HEK293T (cell line): ENCODE measurements at regions not wholly inside any gene's neighbourhood (a gene's known extent, or its start where the extent isn't known, plus 50 kb on each side); places are given as distances from the start of the nearest gene placed in this dataset.

Experiments used
- CTCF ChIA-PET: fragments of 350-600 bp; formaldehyde crosslinking; extraction: SDS; loops from one replicate; lab custom pipeline; 2021; ENCODE audit warnings: antibody characterized with exemption, inconsistent platforms; lab: Yijun Ruan, JAX
- POLR2A ChIA-PET: fragments of 350-600 bp; formaldehyde crosslinking; extraction: SDS; loops from one replicate; lab custom pipeline; 2020; ENCODE audit warnings: antibody characterized with exemption, inconsistent platforms; lab: Yijun Ruan, JAX
- DNase-seq: peaks from one replicate; pipeline ENCODE4 v3.0.0; 2012; ENCODE audit warnings: mixed read lengths; ENCODE audit errors: extremely low spot score
- ARNT ChIP-seq: fragments of 450-650 bp; IDR thresholded peaks from 2 replicates; pipeline ENCODE4 v1.6.1; 2017; ENCODE audit warnings: mild to moderate bottlenecking
- BHLHE40 ChIP-seq: fragments of 450-650 bp; IDR thresholded peaks from 2 replicates; pipeline ENCODE4 v1.6.1; 2016; ENCODE audit warnings: mild to moderate bottlenecking, moderate library complexity, borderline replicate concordance
- CTBP1 ChIP-seq: fragments of 450-650 bp; IDR thresholded peaks from 2 replicates; pipeline ENCODE4 v1.6.1; 2016; ENCODE audit warnings: borderline replicate concordance
- ELF4 ChIP-seq: fragments of 450-650 bp; IDR thresholded peaks from 2 replicates; pipeline ENCODE4 v1.6.1; 2017; ENCODE audit warnings: antibody characterized with exemption
- FOXA1 ChIP-seq: fragments of 450-650 bp; IDR thresholded peaks from 2 replicates; pipeline ENCODE4 v1.6.1; 2016; ENCODE audit warnings: mild to moderate bottlenecking
- FOXK2 ChIP-seq: fragments of 450-650 bp; IDR thresholded peaks from 2 replicates; pipeline ENCODE4 v1.6.1; 2016; ENCODE audit warnings: mild to moderate bottlenecking
- FOXM1 ChIP-seq: fragments of 450-650 bp; IDR thresholded peaks from 2 replicates; pipeline ENCODE4 v1.6.1; 2017; ENCODE audit warnings: mild to moderate bottlenecking, borderline replicate concordance
- HDGF ChIP-seq: fragments of 450-650 bp; IDR thresholded peaks from 2 replicates; pipeline ENCODE4 v1.6.1; 2017; ENCODE audit warnings: antibody characterized with exemption, borderline replicate concordance
- L3MBTL2 ChIP-seq: fragments of 450-650 bp; conservative IDR thresholded peaks from 2 replicates; pipeline ENCODE4 v1.6.1; 2016; ENCODE audit warnings: mild to moderate bottlenecking
- LEF1 ChIP-seq: fragments of 450-650 bp; IDR thresholded peaks from 2 replicates; pipeline ENCODE4 v1.6.1; 2017; ENCODE audit warnings: mild to moderate bottlenecking, borderline replicate concordance
- NFRKB ChIP-seq: fragments of 450-650 bp; IDR thresholded peaks from 2 replicates; pipeline ENCODE4 v1.6.1; 2016; ENCODE audit warnings: mild to moderate bottlenecking, moderate library complexity
- SP1 ChIP-seq: fragments of 450-650 bp; IDR thresholded peaks from 2 replicates; pipeline ENCODE4 v1.6.1; 2017
- TARDBP ChIP-seq: fragments of 450-650 bp; IDR thresholded peaks from 2 replicates; pipeline ENCODE4 v1.6.1; 2016
- ZNF384 ChIP-seq: fragments of 450-650 bp; IDR thresholded peaks from 2 replicates; pipeline ENCODE4 v1.6.1; 2016
- TF ChIP-seq, protein P1 (sequence below): fragments of 450-650 bp; IDR thresholded peaks from 2 replicates; pipeline ENCODE4 v1.6.1; 2016

GRCh38 chrX:39559229-39559628 is 538.5 kb downstream of the BCOR start:
- ChIA-PET POLR2A (no interaction called here), CTCF (no interaction called here)
- TF ChIP-seq CTBP1 (no peak), L3MBTL2 (no peak), LEF1 (no peak), SP1 (no peak), NFRKB (no peak)
- TF ChIP-seq, protein P1, sequence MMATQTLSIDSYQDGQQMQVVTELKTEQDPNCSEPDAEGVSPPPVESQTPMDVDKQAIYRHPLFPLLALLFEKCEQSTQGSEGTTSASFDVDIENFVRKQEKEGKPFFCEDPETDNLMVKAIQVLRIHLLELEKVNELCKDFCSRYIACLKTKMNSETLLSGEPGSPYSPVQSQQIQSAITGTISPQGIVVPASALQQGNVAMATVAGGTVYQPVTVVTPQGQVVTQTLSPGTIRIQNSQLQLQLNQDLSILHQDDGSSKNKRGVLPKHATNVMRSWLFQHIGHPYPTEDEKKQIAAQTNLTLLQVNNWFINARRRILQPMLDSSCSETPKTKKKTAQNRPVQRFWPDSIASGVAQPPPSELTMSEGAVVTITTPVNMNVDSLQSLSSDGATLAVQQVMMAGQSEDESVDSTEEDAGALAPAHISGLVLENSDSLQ = no peak
- DNase-seq = no peak

DNA sequence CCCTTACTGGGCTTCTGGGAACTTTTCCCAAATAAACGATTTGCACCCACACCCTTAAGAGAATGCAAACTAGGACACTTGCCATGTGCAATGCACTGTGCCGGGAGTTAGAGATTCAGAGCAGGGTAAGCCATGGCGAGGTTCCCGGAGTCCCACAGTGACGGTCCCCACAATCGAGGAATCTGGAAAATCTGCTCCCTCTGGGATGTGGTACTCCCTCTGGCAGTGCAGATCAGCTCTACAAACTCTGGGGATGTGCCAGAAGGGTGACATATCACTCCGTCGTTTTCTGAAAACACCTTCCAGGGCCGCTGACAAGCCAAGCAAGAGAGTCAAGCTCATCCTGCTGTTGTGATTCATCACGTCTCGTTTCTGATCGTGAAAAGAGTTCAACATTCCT is 537.5 kb downstream of the BCOR start:
- TF ChIP-seq ARNT (no peak), TARDBP (no peak), BHLHE40 (no peak), HDGF (no peak), ELF4 (no peak), ZNF384 (no peak), FOXK2 (no peak), SP1 (no peak), NFRKB (no peak), FOXA1 (no peak)
- TF ChIP-seq, protein P1 = no peak
- POLR2A ChIA-PET = no interaction called here
- no peak for DNase-seq
- CTCF ChIA-PET = no interaction called here

- no peak for DNase-seq
- CTCF ChIA-PET = no interaction called here
- POLR2A ChIA-PET = no interaction called here
Measured at GRCh38 chrX:39563178-39563577, 534.6 kb downstream of the BCOR start.

GRCh38 chrX:39564751-39565150 is 533.0 kb downstream of the BCOR start:
- no peak for DNase-seq
- ChIA-PET CTCF (no interaction called here), POLR2A (no interaction called here)
- TF ChIP-seq LEF1 (no peak), ARNT (no peak), TARDBP (no peak), HDGF (no peak), CTBP1 (no peak)

More at GRCh38 chrX:39563178-39563577, 534.6 kb downstream of the BCOR start:
- no peak for TF ChIP-seq FOXK2
- no peak for TF ChIP-seq BHLHE40
- no peak for TF ChIP-seq NFRKB
- TF ChIP-seq L3MBTL2 = no peak
- TF ChIP-seq HDGF = no peak
- no peak for TF ChIP-seq LEF1
- TF ChIP-seq FOXA1 = no peak
- TF ChIP-seq, protein P1 = no peak
- TF ChIP-seq ELF4 = no peak
- TF ChIP-seq SP1 = no peak
- TF ChIP-seq ARNT = no peak
- TF ChIP-seq CTBP1 = no peak

DNA sequence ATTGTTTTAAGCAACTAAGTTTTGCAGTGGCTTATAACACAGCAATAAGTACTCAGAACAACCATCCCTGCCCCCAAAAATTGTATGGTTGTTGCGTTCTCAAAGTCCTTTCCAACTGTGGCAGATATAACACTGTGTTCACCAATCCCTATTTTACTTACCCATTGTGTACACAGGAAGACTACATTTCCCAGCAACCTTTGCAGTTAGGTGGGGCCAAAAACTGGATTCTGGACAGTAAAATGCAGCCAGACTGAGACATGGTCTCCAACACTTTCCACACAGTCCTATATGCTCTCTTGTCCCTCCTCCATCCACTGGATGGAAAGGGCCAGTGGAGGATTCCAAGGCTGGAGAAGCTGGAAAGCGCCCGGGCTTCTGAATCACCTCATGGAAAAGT is 523.6 kb downstream of the BCOR start:
- TF ChIP-seq L3MBTL2 = no peak
- POLR2A ChIA-PET = no interaction called here
- CTCF ChIA-PET = no interaction called here

DNA sequence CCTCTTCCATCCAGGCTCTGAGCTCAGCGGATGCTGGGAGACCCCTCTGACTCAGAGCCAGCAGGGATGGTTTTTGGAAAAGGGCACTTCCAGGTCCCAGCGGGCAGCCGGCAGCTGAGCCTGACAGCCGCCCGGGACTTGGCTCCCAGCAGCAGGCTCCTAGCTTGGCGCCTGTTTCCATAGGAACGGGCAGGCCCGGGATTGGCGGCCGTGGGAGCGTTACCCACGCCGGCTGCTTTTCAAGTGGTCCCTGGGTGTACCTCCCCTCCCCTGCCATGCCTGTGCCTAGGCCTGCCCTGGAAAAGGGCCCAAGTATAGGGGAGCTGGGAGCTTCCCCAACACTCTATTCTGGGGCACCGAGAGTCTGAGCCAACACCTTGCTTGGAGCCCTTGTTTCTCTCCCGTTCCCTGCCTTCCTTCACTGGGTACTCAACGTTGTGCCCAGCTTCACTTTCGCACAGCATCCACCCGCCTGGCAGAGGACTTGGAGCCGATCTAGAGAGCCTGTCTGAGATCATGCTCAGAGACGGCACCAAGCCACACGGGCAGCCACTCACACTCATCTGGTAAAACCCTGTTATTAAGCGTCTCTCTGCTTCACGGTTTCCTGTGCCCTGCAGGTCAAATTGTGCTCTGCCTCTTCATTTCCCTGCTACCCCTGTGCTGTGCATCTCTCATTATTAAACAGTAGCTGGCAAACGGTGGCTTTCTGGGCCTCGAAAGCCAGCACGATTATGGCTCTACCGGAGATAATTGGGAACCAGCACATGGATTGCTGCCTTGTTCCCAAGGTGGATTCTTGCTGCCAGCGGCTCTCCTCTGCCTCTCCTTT is 521.5 kb downstream of the BCOR start:
- ChIA-PET CTCF (interaction anchor here (0.7 kb wide), 1 partner anchor 107 kb away, joined by 4 read pairs; no protein-coding TSS in a partner anchor), POLR2A (no interaction called here)
- no peak for DNase-seq
- no peak for TF ChIP-seq ELF4
- TF ChIP-seq FOXK2 = no peak
- no peak for TF ChIP-seq NFRKB
- TF ChIP-seq L3MBTL2 = no peak
- no peak for TF ChIP-seq TARDBP
- no peak for TF ChIP-seq HDGF
- TF ChIP-seq FOXA1 = no peak
- no peak for TF ChIP-seq BHLHE40
- TF ChIP-seq ZNF384 = no peak
- no peak for TF ChIP-seq LEF1
- TF ChIP-seq FOXM1 = no peak

More for the DNA sequence above, 523.6 kb downstream of the BCOR start:
- no peak for DNase-seq
